Activated naive CD4-positive, alpha-beta T cell treated with anti-CD3 and anti-CD28 coated beads, Interleukin-2, amount 50 U/mL, for 72 hours (primary cell): ENCODE measurements at regions not wholly inside any gene's neighbourhood (a gene's known extent, or its start where the extent isn't known, plus 50 kb on each side); places are given as distances from the start of the nearest gene placed in this dataset.

Source experiments
- ATAC-seq, 2 donors: fragments of 150-1000 bp; cut with Tn5 transposase; 2 replicates each; pipeline ENCODE4 v1.10.0; 2021; ENCODE audit warnings: mild to moderate bottlenecking in 2 of 2, moderate library complexity in 2 of 2
- DNase-seq, 2 donors: peaks; one replicate each; pipeline ENCODE4 v3.0.0; 2021 to 2022; ENCODE audit warnings: low spot score in 2 of 2
- H3K27ac Mint-ChIP-seq, 2 donors: one replicate each; pipeline ENCODE4 v1.8.0; 2022; ENCODE audit warnings: mild to moderate bottlenecking in 2 of 2, mixed read lengths in 2 of 2
- H3K36me3 Mint-ChIP-seq, 2 donors: one replicate each; pipeline ENCODE4 v1.8.0; 2022; ENCODE audit warnings: mixed read lengths in 2 of 2
- H3K9me3 Mint-ChIP-seq, 2 donors: one replicate each; pipeline ENCODE4 v1.8.0; 2022; ENCODE audit warnings: mixed read lengths in 2 of 2

DNA sequence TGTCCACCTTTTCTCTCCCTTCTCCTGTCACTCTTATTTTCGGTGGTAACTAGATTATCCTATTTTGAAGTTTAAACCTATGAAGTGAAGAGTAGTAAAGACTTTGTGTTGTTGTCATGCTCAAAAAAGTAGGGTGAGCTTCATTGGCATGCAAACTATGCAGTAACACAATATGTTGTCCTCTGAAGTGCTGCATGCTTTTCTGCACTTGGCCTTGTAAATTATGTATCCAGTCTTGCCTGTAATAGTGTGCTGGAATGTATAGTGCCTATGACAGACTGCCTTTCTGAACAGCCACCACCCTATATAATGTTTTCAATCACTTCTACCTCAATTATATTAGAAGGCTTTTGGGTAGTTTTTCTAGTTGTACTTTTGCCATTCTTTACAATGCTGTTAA, 1198.2 kb upstream of the PCDH20 start:
- Mint-ChIP-seq H3K36me3 (no peaks in the 10 kb centered on the region), H3K9me3 (peaks cover 10 to 15% of the 10 kb centered on the region in 2 donors), H3K27ac (no peak overlapping the region)
- ATAC-seq, result no peak
- no peak for DNase-seq

DNA sequence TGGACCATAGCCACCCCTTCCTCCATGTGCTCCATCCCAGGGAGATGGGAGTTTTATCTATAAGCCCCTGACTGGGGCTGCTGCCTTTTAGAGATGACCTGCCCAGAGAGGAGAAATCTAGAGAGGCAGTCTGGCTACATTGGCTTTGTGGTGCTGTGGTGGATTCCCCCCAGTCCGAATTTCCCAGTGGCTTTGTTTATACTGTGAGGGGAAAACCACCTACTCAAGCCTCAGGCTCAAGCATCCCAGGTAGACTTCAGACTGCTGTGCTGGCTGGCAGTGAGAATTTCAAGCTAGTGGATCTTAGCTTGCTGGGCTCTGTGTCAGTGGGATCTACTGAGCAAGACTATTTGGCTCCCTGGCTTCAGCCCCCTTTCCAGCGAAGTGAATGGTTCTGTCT, 1195.7 kb upstream of the PCDH20 start:
- DNase-seq, result no peak
- peaks cover 19 to 27% of the 10 kb centered on the region in 2 donors for H3K9me3 Mint-ChIP-seq
- no peak for ATAC-seq
- peaks cover 0 to 5% of the 10 kb centered on the region in 2 donors for H3K36me3 Mint-ChIP-seq
- no peak overlapping the region for H3K27ac Mint-ChIP-seq

DNA sequence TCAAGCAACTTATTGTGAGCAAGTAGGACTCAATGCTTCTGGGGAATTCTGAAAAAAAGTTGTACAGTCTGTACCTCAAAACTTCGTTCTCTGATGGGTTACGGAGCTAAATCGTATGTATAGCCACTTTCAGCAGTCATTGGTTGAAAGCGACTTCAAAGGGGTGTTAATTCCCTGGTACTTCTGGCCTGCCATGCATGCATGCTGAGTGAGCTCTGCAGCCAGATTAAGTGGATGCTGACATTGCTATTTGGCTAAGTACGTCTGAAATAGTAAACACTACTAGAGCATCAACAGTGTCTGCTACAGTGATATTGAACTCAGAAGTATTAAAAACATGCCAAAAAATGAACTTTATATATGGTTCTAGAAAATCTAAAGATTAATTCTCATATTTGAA, 1183.1 kb upstream of the PCDH20 start:
- Mint-ChIP-seq H3K27ac (no peak overlapping the region), H3K9me3 (peaks cover 10 to 17% of the 10 kb centered on the region in 2 donors), H3K36me3 (peaks cover 0 to 4% of the 10 kb centered on the region in 2 donors)
- no peak for DNase-seq
- ATAC-seq, result no peak

DNA sequence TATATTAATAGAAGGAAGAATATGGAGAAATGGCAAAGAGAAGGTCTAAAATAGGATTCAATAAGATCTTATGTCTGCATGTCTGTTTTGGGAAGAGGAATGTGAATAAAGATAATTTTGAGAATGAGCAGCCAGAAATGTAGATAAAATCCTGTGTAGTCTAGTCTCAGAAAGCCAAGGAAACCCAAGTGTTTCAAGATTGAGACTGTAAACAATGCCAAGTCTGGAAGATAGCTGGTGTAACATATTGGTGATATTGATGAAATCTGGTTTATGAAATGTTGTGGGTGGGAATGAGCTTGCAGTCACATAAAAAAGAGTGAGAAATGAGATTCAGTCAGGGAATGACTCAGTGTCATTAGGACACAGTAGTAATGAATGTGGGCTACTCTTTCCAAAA, 1180.3 kb upstream of the PCDH20 start:
- Mint-ChIP-seq H3K9me3 (peaks cover 10 to 13% of the 10 kb centered on the region in 2 donors), H3K27ac (no peak overlapping the region), H3K36me3 (peaks cover 0 to 4% of the 10 kb centered on the region in 2 donors)
- DNase-seq (no peak), ATAC-seq (no peak)

GRCh38 chr13:62593804-62594203, 1178.2 kb upstream of the PCDH20 start:
- Mint-ChIP-seq H3K36me3 (peaks cover 0 to 4% of the 10 kb centered on the region in 2 donors), H3K9me3 (peaks cover 14 to 18% of the 10 kb centered on the region in 2 donors), H3K27ac (no peak overlapping the region)
- DNase-seq, result no peak
- ATAC-seq, result no peak

DNA sequence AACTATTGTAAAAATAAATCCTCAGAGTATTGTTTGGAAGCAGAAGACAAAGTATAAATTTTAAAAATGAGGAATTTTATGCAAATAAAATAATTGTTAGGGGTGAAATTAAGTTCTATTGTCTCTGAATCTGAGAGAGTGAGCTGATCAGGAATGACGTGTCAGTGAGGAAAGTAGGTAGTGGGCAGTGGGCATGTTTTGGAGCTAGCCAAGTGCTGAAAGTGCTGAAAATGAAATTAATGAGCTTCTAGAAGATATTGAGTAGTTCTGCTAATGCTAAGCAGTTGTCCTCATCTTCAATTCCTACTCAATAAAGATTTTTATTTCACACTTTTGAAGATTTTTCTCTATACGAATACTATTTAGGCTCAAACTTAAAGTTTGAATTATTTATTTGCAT, 1167.8 kb upstream of the PCDH20 start:
- ATAC-seq, result no peak

DNA sequence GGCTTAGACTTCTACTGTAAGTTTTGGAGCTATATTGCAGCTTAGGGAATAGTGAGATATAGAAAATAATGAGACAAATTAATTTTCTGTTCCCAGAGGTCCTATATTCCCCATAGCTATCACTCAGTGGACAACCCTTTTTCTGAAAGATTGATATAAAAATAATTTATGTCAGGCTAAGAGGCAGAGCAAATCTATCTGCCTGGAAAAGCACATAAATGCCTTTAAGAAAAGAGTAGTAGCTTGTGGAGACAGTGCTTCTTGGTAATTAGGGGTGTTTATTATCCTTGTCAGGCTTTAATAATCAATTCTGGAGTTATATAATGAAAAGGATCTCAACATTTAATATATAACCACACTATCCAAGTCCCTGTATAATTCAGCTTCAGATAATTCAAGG, 1162.8 kb upstream of the PCDH20 start:
- DNase-seq, result no peak
- no peak for ATAC-seq
- Mint-ChIP-seq H3K27ac (no peak overlapping the region), H3K36me3 (no peaks in the 10 kb centered on the region), H3K9me3 (peaks cover 5 to 6% of the 10 kb centered on the region in 2 donors)

More for the DNA sequence above, 1167.8 kb upstream of the PCDH20 start:
- no peak for DNase-seq
- no peaks in the 10 kb centered on the region for H3K36me3 Mint-ChIP-seq
- no peaks in the 10 kb centered on the region for H3K9me3 Mint-ChIP-seq
- no peak overlapping the region for H3K27ac Mint-ChIP-seq

DNA sequence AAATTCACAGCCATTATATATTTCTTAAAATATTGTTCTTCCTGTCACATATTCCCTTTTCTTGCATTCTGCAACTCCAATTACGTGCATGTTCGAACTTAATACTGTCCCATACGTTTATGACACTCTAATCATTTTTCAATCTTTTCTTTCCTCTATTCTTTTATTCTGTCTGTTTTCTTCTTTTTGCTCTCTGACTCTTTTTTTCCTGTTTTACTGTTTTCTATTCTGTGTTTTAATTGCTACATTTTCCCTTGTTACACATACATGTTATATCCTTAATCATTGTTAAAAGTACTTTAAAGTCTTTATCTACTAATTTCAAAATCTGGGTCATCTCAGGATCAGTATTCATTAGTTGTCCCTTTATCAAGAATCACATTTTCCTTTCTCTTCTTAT, 1149.1 kb upstream of the PCDH20 start:
- Mint-ChIP-seq H3K27ac (no peak overlapping the region), H3K36me3 (no peaks in the 10 kb centered on the region), H3K9me3 (peaks cover 7 to 12% of the 10 kb centered on the region in 2 donors)
- DNase-seq (no peak), ATAC-seq (no peak)

GRCh38 chr13:62563251-62563650, 1147.6 kb upstream of the PCDH20 start:
- ATAC-seq (no peak), DNase-seq (no peak)
- Mint-ChIP-seq H3K9me3 (peaks cover 10 to 12% of the 10 kb centered on the region in 2 donors), H3K36me3 (no peaks in the 10 kb centered on the region), H3K27ac (no peak overlapping the region)

- DNase-seq (no peak), ATAC-seq (peak in 1 of 2 donors; percentile 40)
- no peaks in the 10 kb centered on the region for H3K36me3 Mint-ChIP-seq
- H3K9me3 Mint-ChIP-seq, result peaks cover 12 to 20% of the 10 kb centered on the region in 2 donors
- no peak overlapping the region for H3K27ac Mint-ChIP-seq
Measured at GRCh38 chr13:62556978-62557377, 1141.3 kb upstream of the PCDH20 start.

- Mint-ChIP-seq H3K27ac (no peak overlapping the region), H3K9me3 (peaks cover 12 to 13% of the 10 kb centered on the region in 2 donors), H3K36me3 (no peaks in the 10 kb centered on the region)
- no peak for ATAC-seq
- DNase-seq, result no peak
Measured at GRCh38 chr13:62551588-62551987, 1135.9 kb upstream of the PCDH20 start.

DNA sequence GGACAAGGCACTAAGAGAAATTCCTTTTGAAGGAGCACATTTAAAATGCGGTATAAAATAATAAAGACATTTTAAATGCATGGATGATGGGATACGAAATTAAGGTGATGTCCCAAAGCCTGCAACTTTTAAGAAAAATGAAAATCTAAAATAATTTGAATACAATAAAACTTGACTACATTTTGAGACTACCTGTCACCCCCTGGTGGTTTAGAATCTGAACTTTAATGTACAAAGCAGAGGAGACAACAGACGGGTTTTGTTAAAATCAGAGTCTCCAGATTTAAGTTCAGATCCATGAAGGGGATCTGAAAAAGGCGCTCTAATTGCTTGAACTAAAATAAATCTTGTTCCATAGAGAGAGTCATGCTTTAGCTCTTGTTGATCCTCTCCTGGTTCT, 1129.3 kb upstream of the PCDH20 start:
- DNase-seq (no peak), ATAC-seq (no peak)
- Mint-ChIP-seq H3K27ac (no peak overlapping the region), H3K9me3 (peaks cover 9 to 11% of the 10 kb centered on the region in 2 donors), H3K36me3 (no peaks in the 10 kb centered on the region)

- Mint-ChIP-seq H3K9me3 (peaks cover 12 to 15% of the 10 kb centered on the region in 2 donors), H3K27ac (no peak overlapping the region), H3K36me3 (peaks cover 0 to 7% of the 10 kb centered on the region in 2 donors)
- ATAC-seq (no peak), DNase-seq (no peak)
Measured at GRCh38 chr13:62537593-62537992, 1121.9 kb upstream of the PCDH20 start.

- no peak overlapping the region for H3K27ac Mint-ChIP-seq
- no peaks in the 10 kb centered on the region for H3K36me3 Mint-ChIP-seq
- ATAC-seq, result no peak
- H3K9me3 Mint-ChIP-seq, result peaks cover 4 to 7% of the 10 kb centered on the region in 2 donors
- DNase-seq, result no peak
Measured at GRCh38 chr13:62525652-62526051, 1110.0 kb upstream of the PCDH20 start.

DNA sequence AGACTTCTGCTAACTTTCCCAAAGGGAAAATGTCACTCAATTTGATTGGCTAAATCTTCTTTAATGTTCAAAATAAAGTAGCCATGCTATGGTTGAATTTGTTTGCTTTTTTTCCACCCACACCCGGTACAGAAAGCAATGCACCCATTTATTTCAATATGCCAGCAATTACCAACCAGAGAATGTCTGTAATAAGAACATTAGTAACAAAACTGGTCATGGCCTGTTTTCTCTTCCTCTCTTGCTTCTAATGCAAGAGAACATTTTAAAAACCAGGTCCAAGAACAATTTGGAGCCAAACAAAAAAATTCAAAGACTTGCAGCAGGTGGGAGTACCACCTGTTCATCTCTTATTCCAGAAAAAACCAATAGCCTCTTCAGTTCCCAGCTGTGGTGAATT, 1108.8 kb upstream of the PCDH20 start:
- DNase-seq, result no peak
- ATAC-seq, result no peak
- no peaks in the 10 kb centered on the region for H3K36me3 Mint-ChIP-seq
- H3K9me3 Mint-ChIP-seq, result peaks cover 11 to 14% of the 10 kb centered on the region in 2 donors
- H3K27ac Mint-ChIP-seq, result no peak overlapping the region

- Mint-ChIP-seq H3K27ac (no peak overlapping the region), H3K36me3 (no peaks in the 10 kb centered on the region), H3K9me3 (peaks cover 11% of the 10 kb centered on the region in 2 donors)
- no peak for ATAC-seq
- DNase-seq, result no peak
Measured at GRCh38 chr13:62524061-62524460, 1108.4 kb upstream of the PCDH20 start.

GRCh38 chr13:62512194-62513141, 1096.8 kb upstream of the PCDH20 start:
- ATAC-seq, result peak in 1 of 2 donors; percentile 66
- DNase-seq, result peak in 1 of 2 donors; percentile 12

More at GRCh38 chr13:62512194-62513141, 1096.8 kb upstream of the PCDH20 start:
- Mint-ChIP-seq H3K36me3 (peaks cover 0 to 8% of the 10 kb centered on the region in 2 donors), H3K27ac (no peak overlapping the region), H3K9me3 (peaks cover 12 to 15% of the 10 kb centered on the region in 2 donors)
